NOMO-1 treated with DMSO at 0.1 percent for 48 hours (cell line): ENCODE measurements at regions not wholly inside any gene's neighbourhood (a gene's known extent, or its start where the extent isn't known, plus 50 kb on each side); places are given as distances from the start of the nearest gene placed in this dataset.

Source experiments
- DNase-seq: peaks from one replicate; lab custom pipeline; 2025; ENCODE audit not compliant: unreplicated experiment; lab: John Stamatoyannopoulos, UW

DNA sequence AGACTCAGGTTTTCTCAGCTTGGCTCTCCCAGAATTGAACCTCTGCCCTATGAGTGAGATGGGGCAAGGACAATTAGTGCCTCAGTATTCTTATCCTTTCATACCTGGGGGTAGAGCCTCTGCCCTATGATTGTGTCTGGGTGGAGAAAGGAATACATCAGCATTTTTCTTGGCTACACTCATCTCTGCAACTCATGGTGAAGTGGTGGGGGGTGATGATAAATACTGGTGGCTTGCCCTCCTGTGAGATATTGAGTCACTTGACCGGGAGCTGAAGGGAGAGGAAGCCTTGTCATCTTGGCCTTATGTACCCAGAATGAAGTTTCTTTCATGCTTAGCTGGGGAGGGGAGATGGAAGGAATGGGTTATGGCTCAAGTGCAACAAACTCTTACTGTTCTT, 71.3 kb upstream of the ENOX2 start:
- no peak for DNase-seq

DNA sequence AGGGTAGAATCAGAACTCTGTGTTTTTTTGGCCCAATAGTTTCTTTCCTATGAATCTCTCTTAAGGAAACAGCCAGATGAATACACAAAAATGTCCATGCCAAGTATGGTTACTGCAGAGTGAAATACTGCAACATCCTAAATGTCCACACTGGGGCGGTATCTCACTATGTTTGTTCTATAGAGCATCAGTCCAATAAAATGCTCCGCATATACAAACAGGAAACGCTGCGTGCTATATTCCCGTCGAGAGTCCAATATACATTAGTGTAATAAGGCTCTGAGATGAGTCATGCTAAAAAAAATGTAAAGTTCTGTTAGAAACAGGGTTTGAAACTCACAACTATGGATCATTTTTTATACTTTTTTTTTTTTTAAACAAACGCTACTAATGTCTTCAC, 72.9 kb upstream of the ENOX2 start:
- DNase-seq, result peak; percentile 36

DNA sequence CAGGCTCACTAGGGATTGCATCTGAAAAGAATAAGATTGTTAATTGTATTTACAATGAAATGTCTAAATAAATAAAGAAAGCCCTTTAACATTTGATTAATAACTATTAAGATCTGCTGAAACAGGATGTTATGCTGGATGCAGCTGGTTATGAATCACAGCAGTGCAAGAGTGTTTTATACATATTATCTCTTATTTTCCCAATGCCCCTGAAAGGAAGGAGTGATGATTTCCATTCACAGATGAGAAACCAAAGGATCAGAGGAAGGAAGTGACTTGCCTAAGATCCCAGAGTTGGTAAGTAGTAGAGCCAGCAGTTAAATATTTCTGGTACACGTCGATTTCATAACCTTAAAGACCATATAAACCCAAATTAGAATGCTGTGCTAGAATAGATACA, 76.3 kb upstream of the ARHGAP36 start:
- DNase-seq, result no peak

DNA sequence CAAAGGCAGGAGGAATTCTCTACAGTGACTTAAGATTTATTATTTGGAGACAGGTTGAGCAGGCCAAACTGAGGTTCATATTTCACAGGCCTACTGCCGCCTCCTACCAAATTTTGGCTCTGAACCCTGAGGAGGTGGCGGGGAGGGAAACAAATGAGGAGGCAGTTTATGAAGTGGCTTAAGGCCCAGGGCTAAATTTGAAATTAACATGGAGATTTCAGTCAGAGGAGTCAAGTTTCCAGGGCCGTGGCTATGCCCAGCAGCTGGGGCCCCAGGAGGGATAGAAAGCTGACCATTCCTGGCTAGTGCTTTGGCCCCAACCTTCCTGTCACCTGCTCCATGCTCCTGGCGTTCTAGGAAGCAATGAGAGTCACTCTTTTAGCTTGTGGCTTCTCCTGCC, 73.4 kb upstream of the ARHGAP36 start:
- no peak for DNase-seq

DNA sequence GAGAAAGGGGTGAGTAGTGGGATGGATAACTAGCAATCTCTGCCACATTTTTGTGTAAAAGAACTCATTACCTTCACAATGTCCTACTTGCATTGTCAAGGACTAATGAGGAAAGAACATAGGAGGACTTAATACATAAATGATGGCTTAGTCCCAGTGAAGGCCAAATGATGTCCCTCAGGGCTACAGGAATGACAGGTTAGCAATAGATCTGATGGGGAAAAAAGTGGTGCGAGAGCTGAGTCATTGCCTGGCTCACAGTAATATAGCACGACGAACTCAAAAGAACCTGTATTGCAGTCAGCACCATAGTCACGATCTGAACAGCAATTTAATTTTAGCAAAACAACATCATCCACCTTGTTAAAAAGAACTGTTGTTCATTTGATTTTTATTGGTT, 70.9 kb upstream of the ARHGAP36 start:
- no peak for DNase-seq

DNA sequence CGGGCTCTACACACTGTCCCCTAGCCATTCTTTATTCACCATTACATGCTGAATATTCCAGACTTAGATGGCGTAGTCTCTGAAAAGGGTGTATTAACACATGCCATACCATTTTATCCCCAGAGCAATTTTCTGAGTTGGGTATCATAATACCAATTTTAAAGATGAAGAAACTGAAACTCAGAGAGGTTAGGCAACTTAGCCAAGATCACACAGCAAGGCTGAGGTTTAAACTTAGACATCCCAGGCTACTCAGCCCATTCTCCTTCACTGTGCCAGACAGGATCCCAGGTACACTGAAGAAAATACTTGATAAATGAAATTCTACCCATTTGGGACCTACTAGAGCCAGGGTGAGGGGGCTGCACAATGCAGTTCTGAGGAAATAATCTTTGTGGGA, 67.4 kb upstream of the ARHGAP36 start:
- DNase-seq, result no peak

DNA sequence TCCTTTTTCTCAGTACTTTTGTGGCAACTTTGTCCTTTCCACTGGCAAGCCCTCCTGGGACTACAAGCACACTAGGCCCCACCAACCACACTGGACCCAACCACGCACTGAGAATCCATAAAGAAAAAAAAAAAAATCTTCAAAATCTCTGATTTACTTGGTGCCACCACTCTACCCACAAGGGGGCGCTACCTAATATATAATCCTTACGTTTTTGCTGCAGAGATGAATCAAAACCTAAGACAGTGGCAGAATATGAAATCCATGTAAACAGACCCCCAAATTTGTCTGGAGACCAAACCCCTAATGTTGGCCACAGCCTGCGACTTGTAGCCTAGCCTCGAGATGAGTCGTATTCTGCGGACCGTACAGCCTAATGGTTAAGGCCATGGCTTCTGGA, 63.5 kb upstream of the ARHGAP36 start:
- DNase-seq, result peak; percentile 8

DNA sequence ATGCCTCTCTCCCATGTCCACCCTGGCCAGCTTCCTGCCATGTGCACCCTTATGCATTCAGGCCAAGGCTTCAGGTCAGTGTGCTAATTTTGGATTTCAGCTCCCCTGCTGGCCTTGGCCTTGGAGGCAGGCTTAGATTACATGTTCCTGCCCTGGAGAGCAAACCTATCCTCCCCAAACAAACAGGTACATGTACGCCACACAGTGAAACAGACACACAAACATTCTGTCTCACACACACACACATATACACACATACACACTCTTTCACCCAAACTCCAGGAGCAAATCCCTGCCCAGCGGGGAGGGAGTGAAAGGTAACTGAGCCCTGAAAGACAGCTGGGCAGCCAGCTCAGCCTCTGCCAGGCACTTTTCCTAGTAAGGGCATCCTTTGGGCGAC, 62.7 kb upstream of the ARHGAP36 start:
- DNase-seq, result no peak

DNA sequence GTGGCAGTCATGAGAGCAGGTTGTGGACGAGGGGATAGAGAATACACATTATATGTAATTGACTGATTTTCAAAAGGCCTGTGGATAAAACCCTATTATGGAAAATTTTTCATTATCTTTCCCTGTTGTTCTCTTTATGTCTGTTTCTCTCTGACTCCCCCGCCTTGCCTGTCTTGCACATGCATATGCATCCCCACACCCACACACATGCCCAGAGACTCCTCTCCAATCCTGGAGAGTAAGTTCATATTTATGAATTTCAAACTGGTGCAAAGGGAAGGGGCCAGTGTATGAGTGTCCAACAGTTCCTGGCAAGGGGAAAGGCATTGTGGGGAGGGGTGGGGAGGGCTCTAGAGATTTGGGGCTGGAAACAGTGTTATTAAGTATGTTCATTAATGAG, 60.8 kb upstream of the ARHGAP36 start:
- DNase-seq, result no peak

DNA sequence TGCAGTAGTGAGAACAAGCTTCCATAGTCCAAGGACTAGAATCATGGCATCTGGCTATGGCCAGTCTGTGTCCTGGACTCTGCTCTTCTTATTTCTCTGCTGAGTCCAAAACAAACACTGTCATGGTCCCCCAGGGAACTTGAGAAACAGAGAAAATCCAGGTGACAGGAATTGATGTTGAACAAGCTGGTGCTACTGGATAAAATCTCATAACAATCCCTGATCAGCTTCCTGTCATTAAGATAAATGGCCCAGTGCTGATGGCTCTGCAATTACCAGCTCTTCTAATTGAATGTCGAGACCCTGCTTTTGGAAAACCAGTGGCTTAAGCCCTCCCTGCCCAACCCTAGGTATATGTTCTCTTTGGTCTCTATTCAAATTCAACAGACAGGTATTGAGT, 58.8 kb upstream of the ARHGAP36 start:
- no peak for DNase-seq
